ENCODE measurements at regions not wholly inside any gene's neighbourhood (a gene's known extent, or its start where the extent isn't known, plus 50 kb on each side); places are given as distances from the start of the nearest gene placed in this dataset.
"Not testable (repeated sequence)": the region's sequence is repeated elsewhere in the genome, so short reads cannot be mapped to it uniquely, and the experiment has no call there.

DNA sequence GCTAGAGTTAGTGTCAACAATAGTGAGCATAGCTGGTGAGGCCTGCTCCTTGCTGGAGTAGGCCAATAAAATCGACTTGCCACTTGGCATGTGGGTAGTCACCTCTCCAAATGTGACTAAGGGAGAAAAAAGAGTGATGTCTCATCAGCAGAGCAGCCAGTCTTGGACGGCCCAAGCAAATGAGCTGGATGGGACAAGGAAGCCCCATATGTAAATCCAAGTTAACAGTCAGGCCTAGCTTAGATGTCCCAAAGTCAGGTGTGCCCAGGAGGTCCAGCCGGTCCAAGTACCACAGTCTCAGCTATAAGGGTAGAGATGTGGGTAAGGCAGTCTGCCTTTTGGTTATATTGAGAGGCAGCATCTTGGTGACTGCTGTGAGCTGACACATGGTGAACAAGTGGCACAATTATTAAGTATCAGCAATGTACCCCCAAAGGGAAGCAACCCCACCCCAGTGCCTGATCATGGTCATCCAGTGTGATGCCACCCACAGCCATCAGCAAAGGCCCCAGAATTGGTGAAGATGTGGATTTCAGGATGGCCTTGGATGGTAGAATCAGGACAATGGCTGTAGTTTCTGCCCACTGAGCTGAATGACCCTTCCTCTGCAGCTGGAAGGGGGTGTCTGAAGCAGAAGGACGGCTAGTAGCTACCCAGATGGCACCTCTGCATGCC lies 83.4 kb downstream of the TNFRSF13B start:
- TF ChIP-seq CTCF (IDR thresholded peaks at IDR 0.05; ENCODE audit: insufficient read depth, low read depth, low read length), result no peak

DNA sequence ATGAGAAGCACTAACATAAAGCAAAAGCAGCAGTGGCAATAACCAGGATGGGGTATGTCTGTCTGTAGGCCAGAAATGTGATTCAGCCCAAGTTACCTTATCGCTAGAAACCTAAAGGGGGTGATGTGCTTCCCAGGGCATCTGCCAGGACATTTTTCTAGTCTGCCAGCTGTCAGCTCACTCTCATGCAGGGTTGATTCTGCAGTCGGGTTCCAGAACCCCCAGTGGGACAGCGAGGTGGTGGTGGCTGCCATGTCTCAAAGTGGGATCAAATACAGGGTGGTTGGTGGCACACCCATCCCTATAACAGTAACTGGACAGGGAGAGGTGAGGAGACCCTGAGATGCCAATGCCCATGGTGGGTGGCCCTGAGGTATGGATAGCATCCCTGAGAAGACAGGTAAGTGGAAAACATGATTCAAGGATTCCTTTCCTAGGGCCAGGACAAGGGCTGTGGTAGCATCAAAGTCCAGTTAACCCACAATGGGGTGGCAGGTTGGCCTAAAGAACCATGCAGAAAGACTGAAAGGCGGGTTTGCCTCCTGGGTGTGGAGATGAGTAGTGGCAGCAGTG lies 84.3 kb downstream of the TNFRSF13B start:
- TF ChIP-seq CTCF (IDR thresholded peaks at IDR 0.05; ENCODE audit: insufficient read depth, low read depth, low read length), result no peak
- DNase-seq (ENCODE audit: low read depth), result no peak
- H3K4me3 ChIP-seq (ENCODE audit: low read depth, low read length), result no peak overlapping the region

More for the DNA sequence above, 83.4 kb downstream of the TNFRSF13B start:
- no peak overlapping the region for H3K4me3 ChIP-seq (ENCODE audit: low read depth, low read length)
- DNase-seq (ENCODE audit: low read depth), result no peak

DNA sequence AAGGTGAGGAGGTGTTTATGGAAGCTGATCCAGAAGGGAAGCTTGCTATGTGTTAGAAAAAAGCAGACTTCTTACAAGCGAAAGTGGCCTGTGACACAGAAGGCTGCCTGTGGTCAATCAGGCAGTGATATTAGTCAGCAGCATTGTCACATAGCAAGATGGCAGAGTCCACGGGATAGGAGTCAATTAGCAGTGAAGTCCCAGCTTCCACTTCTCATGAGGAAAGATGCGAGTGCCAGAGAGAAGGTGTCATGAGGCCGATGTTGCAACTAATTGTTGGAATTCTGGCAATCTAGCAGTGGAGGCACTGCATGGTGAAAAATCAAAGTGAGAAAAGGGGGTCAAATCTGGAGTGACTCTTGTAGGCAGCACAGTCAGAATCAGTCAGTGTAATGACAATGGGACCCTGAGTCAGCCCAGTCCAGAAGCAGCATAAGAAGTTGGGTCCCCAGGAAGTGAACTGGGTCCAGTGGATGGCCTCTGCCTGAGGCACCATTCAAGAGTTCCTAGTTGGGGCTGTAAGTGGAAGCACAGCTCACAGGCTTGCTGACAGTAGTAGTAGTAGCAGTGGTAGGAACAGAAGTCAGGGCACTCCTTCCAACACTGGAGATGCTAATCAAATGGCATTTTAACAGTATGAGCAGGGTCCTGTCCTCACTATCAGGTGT lies 85.1 kb downstream of the TNFRSF13B start:
- no peak overlapping the region for H3K4me3 ChIP-seq (ENCODE audit: low read depth, low read length)
- TF ChIP-seq CTCF (IDR thresholded peaks at IDR 0.05; ENCODE audit: insufficient read depth, low read depth, low read length), result no peak
- no peak for DNase-seq (ENCODE audit: low read depth)

- not testable (repeated sequence) for H3K4me3 ChIP-seq (ENCODE audit: low read depth, low read length); DNase-seq (ENCODE audit: low read depth)
These were observed 86.7 kb downstream of the TNFRSF13B start for GRCh38 chr17:16885204-16885603.

- not testable (repeated sequence) for DNase-seq (ENCODE audit: low read depth); H3K4me3 ChIP-seq (ENCODE audit: low read depth, low read length)
These were observed 89.0 kb downstream of the TNFRSF13B start for GRCh38 chr17:16882926-16883265.

- no peak for DNase-seq (ENCODE audit: low read depth)
These were observed 89.5 kb downstream of the TNFRSF13B start for GRCh38 chr17:16882243-16882925.

DNA sequence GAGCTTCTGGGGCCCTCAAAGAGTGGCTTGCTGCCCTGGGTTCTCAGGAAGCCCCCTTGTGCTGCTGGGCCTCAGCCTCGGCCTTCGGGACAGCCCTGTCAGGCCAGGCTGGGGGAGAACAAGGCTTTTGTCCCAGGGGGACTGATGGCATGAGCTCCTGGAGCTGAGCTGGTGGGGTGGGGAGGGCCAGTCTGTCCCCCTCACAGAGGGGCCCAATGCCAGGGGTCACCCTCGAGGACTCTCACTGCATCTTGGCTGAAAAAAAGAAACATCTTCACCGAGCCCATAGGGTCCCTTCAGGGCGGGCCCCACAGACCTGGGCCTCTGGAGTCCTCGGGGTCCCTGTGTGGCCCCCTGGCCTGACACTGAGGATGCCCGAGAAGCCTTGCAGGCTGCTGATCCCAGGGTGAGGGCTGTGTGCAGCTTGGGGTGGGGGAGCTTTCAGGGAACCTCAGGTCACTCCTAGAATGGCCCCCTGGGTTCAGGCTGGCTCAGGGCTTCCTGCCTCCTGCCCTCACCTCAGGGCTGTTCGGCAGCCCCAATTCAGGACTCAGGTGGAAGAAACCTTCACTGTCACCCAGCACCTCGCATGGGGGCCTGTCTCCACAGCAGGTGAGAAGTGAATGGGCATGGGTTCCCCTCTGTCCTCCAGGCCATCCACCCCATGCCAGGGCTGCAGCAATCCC lies 90.5 kb downstream of the TNFRSF13B start:
- DNase-seq (ENCODE audit: low read depth), result no peak
- TF ChIP-seq CTCF (IDR thresholded peaks at IDR 0.05; ENCODE audit: insufficient read depth, low read depth, low read length), result no peak
- H3K4me3 ChIP-seq (ENCODE audit: low read depth, low read length), result no peak overlapping the region

More at GRCh38 chr17:16882243-16882925, 89.5 kb downstream of the TNFRSF13B start:
- no peak overlapping the region for H3K4me3 ChIP-seq (ENCODE audit: low read depth, low read length)
- no peak for TF ChIP-seq CTCF (IDR thresholded peaks at IDR 0.05; ENCODE audit: insufficient read depth, low read depth, low read length)
